NOMO-1 treated with DMSO at 0.1 percent for 48 hours (cell line): ENCODE measurements at regions not wholly inside any gene's neighbourhood (a gene's known extent, or its start where the extent isn't known, plus 50 kb on each side); places are given as distances from the start of the nearest gene placed in this dataset.
A peak's percentile ranks its signal among the peaks of the same experiment; 100 is the strongest.
"Not testable (repeated sequence)": the region's sequence is repeated elsewhere in the genome, so short reads cannot be mapped to it uniquely, and the experiment has no call there.

Experiments used
- DNase-seq: peaks from one replicate; lab custom pipeline; 2025; ENCODE audit not compliant: unreplicated experiment; lab: John Stamatoyannopoulos, UW

DNA sequence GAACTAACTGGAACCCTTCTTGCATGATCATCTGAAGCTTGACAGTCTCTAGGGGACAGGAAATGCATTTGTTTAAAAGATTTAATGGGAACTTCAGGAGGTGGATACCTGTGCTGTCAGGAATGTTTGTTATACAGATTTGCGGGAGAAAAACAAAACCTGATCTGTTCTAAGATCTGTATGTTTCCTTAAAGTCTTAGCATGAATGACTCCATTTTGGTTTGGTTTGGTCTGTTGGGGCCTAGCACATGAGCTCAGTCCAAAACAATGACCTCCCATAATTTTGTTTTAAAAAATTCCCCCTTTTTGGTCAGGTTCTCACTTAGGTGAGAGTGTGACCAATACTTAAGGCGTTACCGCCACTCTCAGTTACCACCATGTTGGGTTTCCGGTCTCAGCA, 138.7 kb downstream of the AKR1D1 start:
- no peak for DNase-seq

- not testable (repeated sequence) for DNase-seq
Measured at GRCh38 chr7:138220321-138220720, 144.1 kb downstream of the AKR1D1 start.

DNA sequence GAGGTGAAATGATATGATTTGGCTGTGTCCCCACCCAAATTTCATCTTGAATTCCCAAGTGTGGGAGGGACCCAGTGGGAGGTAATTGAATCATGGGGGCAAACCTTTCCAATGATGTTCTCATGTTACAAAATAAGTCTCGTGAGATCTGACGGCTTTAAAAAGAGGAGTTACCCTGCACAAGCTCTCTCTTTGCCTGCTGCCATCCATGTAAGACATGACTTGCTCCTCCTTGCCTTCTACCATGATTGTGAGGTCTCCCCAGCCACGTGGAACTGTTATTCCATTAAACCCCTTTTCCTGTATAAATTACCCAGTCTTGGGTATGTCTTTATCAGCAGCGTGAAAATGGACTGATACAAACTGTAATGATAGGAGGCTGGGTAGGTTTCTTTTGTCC, 145.1 kb downstream of the AKR1D1 start:
- not testable (repeated sequence) for DNase-seq

GRCh38 chr7:138223402-138223879, 147.2 kb downstream of the AKR1D1 start:
- DNase-seq: no peak

DNA sequence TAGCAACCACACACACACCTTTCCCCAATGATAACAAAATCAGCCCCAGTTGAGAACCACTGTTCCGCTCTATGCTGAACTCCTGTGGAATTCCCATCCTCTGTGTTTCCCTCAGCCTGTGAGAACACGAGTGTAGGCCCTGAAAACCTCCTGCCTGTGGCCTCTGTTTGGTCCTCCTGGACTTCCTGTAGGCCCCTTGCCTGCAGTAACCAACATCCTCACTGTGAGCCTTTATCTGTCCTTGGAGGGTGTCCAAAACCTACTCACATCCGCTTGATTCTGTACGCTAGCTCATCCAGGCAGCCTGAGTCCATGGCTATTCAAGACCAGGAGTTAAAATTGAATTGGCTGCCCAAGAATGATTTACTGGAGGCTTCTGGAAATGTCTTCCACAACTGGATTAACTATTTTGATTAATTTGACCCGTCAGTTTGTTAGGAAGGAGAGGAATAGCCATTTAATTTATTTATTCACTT, 149.8 kb downstream of the AKR1D1 start:
- DNase-seq: no peak

GRCh38 chr7:138226745-138227279, 150.6 kb downstream of the AKR1D1 start:
- DNase-seq: no peak

- DNase-seq: no peak
Measured at GRCh38 chr7:138228119-138228518, 151.9 kb downstream of the AKR1D1 start.

DNA sequence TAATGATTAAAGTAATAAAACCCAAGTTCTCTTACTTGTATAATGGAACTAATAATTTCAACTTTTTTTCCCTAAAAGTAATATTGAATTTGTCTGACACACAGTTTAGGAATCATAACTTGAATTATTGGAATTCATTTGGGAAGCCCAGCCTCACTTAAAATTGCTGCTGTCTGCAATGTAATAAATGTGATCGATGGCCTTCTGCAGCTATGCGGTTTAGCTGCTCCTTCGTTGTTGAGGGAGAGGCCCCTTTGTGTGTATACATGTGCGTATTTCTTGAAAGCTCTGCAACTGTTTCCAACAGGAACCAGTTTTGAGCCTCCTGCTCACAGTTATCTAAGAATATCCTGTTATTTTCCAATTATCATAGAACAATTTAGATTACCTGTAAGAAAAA, 152.5 kb downstream of the AKR1D1 start:
- peak; percentile 70 for DNase-seq

DNA sequence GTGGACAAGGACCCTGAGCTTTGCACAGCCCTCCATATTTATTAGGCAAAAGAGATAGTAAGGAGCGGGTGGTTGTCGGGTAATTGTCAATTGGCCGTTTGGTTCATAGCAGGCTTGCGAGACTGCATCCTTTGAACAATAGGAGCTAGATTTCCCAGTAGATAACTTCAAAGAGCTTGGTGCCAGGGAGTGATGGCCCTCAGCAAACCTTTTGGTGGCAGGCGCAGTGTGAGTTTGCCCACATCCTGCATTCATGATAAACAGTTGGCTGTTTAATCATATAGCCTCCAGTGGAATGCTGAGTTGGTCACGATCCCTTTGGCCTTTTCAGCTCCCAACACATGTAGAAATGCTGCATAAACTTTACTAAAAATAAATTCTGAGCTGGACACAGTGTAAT, 156.9 kb downstream of the AKR1D1 start:
- no peak for DNase-seq

GRCh38 chr7:138235207-138235606, 158.9 kb downstream of the AKR1D1 start:
- DNase-seq: no peak

DNA sequence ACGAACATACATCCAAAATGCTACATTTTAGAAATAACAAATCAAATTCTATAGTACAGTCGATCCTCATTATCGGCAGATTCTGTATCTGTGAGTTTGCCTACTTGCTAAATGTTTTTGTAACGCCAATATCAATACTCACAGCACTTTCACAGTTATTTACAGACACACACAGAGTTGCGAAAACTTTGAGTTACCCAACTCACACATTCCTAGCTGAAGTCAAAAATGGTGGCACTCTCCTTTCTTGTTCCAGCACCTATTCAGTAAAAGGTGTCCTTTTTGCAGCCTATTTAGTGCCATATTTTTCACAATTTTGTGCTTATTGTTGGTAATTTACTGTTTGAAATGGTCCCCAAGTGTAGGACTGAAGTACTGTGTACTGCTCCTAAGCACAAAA, 161.7 kb downstream of the AKR1D1 start:
- DNase-seq: no peak

DNA sequence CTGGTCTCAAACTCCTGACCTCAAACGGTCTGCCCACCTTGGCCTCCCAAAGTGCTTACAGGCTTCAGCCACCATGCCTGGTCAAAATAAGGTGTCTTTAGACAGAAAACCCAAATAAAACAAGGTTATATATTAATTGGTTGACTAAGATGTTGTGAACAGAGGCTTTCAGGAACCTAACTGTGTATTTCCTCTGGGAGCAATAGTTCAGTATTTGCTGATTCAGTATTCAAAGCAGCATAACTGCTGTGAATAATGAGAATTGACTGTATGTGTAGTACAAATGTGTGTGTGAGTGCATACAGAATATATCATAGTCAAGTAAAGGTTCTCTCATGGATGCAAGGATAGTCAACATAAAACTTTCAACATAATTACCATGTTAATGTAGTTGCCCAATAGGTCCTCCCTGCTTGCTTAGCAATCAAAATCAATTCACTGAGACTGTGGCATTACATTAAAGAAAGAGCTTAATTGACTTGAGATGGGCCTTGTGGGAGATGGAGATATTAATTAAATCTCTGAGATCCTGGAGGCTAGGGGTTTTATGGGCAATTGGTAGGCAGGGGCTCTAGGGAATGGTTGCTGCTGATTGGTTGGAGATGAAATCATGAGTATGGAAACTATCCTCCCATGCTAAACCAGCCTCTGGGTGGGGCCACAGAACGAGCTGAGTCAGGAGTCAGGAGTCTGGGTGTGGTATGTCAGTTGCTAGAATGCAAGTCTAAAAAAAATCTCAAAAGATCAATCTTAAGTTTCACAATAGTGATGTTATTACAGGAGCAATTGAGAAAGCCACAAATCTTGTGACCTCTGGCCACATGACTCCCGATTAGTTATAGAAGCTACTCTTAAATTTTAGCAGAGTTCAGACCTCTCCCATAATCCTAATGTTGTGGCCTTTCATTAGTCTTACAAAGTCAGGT, 162.7 kb downstream of the AKR1D1 start:
- peak; percentile 85 for DNase-seq

DNA sequence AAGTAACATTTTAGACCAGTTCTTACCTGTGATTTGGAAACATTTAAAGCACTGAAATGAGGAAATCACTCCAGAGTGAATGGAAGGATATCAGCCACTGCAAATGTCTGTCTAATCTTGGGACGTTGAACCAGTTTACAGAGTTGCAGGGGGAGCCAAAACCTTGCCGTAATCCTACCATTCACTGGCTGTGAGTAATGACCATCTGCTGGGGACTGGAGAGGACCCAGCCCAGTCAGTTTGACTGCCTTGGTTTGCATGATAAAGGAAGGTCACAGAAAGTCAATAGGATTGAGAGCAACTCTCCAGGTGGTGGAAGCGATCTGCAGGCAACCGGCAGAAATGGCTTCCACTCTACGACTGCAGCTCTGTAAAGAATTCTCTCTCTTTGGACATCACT, 167.2 kb downstream of the AKR1D1 start:
- no peak for DNase-seq

GRCh38 chr7:138243836-138244235, 167.6 kb downstream of the AKR1D1 start:
- DNase-seq: no peak

- DNase-seq: no peak
Measured at GRCh38 chr7:138244606-138245005, 168.3 kb downstream of the AKR1D1 start.

DNA sequence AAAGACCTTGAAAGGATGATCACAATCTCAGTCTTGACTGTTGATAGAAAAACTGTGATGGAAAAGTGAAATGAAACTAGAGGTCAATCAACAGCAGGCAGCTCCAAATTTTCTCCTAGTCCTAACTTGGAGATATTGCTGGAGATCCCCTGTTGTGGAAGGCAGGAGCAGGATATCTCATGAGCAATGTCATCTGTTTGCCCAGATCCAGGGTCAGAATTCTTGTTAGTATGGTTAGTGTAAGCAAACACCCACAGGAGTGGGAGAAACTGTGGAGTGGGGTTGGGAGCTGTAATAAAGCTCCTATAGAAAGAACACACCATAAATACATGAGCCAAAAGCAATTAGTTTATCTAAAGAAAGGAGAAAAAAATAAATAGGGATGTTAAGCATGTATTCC, 169.0 kb downstream of the AKR1D1 start:
- DNase-seq: peak; percentile 5

DNA sequence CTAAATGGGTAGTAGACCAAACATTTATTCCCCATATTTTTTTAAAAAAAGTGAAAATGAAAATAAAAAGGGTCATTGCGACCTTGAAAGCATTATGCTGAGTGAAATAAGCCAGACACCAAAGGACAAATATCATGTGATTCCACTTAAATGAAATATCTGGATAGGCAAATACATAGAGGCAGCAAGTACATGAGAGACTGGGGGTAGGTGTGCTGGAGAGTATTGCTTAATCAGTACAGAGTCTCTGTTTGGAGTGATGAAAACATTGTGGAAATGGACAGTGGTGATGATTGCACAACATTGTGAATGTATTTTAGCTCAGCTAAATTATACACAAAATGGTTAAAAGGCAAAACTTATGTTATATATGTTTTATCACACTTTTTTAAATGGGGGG, 169.4 kb downstream of the AKR1D1 start:
- DNase-seq: peak; percentile 67

GRCh38 chr7:138246428-138246827, 170.2 kb downstream of the AKR1D1 start:
- DNase-seq: no peak

GRCh38 chr7:138247081-138247480, 170.8 kb downstream of the AKR1D1 start:
- DNase-seq: no peak

GRCh38 chr7:138247568-138248333, 171.5 kb downstream of the AKR1D1 start:
- no peak for DNase-seq

GRCh38 chr7:138248609-138249008, 172.3 kb downstream of the AKR1D1 start:
- no peak for DNase-seq

GRCh38 chr7:138249975-138250374, 173.7 kb downstream of the AKR1D1 start:
- DNase-seq: no peak
